RWPE1 (cell line): ENCODE measurements at regions not wholly inside any gene's neighbourhood (a gene's known extent, or its start where the extent isn't known, plus 50 kb on each side); places are given as distances from the start of the nearest gene placed in this dataset.

ENCODE experiments used
- CTCF ChIA-PET: fragments of 350-600 bp; sonication (Branson Sonifier 250); formaldehyde crosslinking; extraction: SDS; loops from one replicate; lab custom pipeline; 2021; lab: Yijun Ruan, JAX
- POLR2A ChIA-PET: fragments of 400-600 bp; formaldehyde crosslinking; extraction: SDS; loops from one replicate; lab custom pipeline; 2020; ENCODE audit warnings: antibody characterized with exemption; ENCODE audit not compliant: low non-redundant PET; lab: Yijun Ruan, JAX
- DNase-seq: peaks from one replicate; pipeline ENCODE4 v3.0.0; 2012; ENCODE audit warnings: low spot score
- H3K27ac ChIP-seq: fragments of 450-650 bp; 2 replicates; pipeline ENCODE4 v1.5.1; 2017
- TF ChIP-seq, protein P1 (sequence below): fragments of 450-650 bp; conservative IDR thresholded peaks from 2 replicates; pipeline ENCODE4 v1.5.1; 2017; ENCODE audit warnings: low read depth, mild to moderate bottlenecking

DNA sequence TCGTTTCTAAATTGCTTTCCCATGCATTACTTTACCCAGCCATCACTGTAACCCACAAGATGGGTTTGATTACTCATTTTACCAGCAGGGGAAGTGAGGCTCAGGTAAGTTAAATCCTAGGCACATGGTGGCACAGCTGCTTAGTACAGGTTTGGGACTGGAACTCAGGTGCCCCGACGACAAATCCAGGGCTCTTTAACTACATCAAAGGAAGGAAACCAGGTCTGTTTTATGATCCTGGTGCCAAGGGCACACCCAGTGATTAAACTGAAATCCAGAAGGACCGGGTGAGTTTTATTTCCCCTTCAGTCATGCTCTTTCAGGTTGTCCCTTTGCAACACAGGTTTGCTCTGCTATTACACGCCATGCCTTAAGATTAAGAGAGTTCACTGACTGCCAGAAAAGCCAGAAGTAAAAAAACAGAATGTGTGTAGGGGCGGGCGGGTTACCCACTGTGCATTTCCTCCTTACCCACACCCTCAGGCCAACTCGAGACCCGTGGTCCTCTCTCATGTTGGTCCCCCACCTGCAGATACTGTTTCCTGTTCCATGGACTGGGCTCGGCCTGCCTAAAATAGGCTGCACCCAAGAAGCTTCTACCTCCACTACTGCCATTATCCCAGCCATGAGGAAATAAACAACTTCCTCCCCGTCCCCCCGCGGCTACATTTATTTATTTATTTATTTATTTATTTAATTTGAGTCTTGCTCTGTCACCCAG lies 55.1 kb upstream of the KDM7A start:
- TF ChIP-seq, protein P1, sequence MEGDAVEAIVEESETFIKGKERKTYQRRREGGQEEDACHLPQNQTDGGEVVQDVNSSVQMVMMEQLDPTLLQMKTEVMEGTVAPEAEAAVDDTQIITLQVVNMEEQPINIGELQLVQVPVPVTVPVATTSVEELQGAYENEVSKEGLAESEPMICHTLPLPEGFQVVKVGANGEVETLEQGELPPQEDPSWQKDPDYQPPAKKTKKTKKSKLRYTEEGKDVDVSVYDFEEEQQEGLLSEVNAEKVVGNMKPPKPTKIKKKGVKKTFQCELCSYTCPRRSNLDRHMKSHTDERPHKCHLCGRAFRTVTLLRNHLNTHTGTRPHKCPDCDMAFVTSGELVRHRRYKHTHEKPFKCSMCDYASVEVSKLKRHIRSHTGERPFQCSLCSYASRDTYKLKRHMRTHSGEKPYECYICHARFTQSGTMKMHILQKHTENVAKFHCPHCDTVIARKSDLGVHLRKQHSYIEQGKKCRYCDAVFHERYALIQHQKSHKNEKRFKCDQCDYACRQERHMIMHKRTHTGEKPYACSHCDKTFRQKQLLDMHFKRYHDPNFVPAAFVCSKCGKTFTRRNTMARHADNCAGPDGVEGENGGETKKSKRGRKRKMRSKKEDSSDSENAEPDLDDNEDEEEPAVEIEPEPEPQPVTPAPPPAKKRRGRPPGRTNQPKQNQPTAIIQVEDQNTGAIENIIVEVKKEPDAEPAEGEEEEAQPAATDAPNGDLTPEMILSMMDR, result no peak
- ChIA-PET POLR2A (no interaction called here), CTCF (no interaction called here)
- DNase-seq, result no peak
- H3K27ac ChIP-seq, result no peak overlapping the region

DNA sequence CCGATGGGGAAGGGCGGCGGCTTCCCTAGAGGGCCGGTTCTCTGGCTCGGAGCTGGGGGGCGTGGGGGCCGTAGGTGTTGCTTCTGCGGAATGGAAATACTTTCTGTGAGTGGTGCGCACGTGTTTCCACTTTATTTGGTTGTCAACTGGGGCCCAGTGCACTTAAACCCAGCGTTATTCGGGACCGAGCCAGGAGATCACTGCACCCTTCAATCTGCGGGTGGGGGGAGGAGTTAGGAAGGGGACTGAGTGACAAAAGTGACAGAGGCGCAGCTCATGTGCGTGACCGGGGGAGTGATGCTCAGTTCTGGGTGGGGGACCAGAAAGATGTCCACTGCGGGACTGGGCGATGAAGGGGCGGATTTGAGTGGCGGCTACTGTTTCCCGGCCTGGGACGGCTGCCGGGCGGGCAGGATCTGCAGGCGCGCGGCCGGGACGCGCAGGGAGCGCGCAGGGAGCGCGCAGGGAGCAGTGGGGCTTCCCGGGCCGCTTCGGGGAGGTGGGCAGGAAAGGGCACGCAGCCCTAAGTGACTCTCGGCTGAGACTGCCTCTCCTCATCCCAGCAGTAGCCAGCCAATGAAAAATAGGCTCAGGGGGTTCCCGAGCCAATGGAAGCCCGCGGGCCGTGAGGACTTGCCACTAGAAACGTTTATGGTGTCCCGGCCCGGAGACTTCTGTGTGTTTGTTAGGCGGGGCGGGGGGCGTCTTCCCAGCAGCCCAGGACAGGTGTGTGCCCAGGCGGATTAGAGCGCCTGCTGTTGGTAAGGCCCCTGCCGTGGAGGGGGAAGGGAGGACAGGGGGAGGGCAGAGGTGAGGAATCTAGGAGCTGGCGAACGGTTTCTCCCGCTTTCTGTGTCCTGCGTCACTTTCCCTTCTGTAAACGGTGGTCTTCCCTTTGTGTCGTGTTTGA lies 54.3 kb upstream of the KDM7A start:
- POLR2A ChIA-PET, result no interaction called here
- no peak overlapping the region for H3K27ac ChIP-seq
- CTCF ChIA-PET, result interaction anchor here (0.5 kb wide), 1 partner anchor 19 kb away, joined by 5 read pairs; no protein-coding TSS in a partner anchor
- DNase-seq, result no peak
- TF ChIP-seq, protein P1, result no peak

DNA sequence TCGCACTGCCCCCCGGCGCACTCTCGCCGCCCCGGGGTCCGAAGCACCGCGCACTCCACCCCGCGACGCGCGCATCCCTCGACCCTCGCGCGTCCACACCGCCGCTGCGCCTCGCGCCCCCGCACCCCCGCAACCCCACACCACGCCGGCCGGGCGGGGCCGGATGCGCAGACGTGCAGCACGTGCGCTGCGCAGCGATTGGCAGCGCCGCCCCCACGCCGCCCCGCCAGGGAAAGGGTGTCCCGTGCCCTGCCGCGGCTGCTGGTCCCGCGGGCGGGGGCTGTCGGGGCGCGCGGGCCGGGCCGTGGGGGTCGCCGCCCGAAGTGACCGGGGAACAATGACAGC lies 53.7 kb upstream of the KDM7A start:
- no peak for DNase-seq
- no peak overlapping the region for H3K27ac ChIP-seq
- POLR2A ChIA-PET, result no interaction called here
- TF ChIP-seq, protein P1, result no peak
- CTCF ChIA-PET, result no interaction called here

DNA sequence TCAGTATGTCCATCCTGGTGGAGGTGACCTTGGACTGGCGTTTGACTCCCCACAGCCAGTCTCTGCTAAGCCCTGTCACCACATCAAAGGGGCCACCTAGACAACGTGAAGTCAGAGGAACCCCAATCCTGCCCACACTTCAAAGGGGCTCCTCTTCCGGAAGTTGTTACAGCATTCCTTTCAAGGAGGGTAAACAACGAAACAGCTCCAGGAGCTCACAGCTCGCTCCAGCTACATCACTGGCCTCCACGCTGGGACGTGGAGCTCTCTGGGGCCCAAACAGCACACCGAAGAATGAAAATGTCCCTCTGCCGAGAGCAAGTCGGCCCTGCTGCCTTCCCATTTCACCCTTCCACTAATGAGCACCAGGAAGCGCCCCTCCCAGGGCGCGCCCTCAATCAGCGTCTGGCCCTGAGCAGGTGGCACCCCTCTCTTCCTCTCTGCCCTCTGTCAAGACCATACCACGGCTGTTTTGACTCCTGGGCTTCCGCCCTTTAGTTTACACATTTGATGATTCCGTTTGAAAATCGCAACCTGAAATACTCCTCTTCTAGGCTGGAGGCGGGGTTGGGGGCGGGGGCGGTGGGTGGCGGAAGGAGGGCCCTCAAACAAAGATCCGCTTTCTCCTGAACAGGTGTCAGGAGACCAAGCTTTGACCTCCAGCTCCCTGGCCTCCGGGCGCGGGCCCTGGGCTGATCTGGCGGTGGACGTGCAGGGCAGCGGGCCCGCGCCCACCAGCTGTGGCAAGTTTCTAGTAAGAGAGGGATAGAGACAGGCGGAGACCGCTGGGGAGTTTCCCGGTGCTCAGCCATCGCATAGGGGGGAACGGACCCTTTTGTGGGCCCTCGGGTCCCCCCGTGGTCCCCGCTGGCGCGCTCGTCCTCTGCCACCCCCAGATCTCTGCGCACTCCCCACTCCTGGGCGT lies 53.1 kb upstream of the KDM7A start:
- TF ChIP-seq, protein P1, result no peak
- H3K27ac ChIP-seq, result no peak overlapping the region
- DNase-seq, result no peak
- POLR2A ChIA-PET, result no interaction called here
- CTCF ChIA-PET, result interaction anchor here (0.6 kb wide), 1 partner anchor 684 kb away, joined by 3 read pairs; no protein-coding TSS in a partner anchor

DNA sequence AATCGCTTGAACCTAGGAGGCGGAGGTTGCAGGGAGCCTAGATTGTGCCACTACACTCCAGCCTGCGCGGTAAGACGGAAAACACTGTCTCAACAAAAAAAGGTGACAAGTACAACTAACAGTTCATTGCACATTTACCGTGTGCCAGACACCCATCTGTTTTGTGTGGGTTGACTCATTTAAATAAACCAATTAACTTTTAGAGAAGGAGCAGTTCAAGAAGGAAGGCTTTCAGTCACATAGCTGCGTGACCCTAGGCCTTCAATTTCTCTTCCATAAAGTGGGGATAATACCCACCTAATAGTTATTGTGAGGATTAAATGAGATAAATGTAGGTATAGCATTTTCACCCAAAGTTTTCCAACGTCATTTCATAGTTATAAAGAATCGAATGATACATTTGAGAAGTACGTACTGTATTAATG lies 52.3 kb upstream of the KDM7A start:
- ChIA-PET CTCF (no interaction called here), POLR2A (no interaction called here)
- no peak overlapping the region for H3K27ac ChIP-seq
- no peak for DNase-seq
- TF ChIP-seq, protein P1, result no peak
